Activated CD4-positive, alpha-beta memory T cell treated with anti-CD3 and anti-CD28 coated beads for 36 hours (primary cell): ENCODE measurements at regions not wholly inside any gene's neighbourhood (a gene's known extent, or its start where the extent isn't known, plus 50 kb on each side); places are given as distances from the start of the nearest gene placed in this dataset.

ENCODE experiments used
- CTCF ChIA-PET: fragments of 350-600 bp; sonication (Branson Sonifier 250); formaldehyde crosslinking; loops from one replicate; lab custom pipeline; 2021; ENCODE audit warnings: antibody characterized with exemption, inconsistent platforms; lab: Charles Lee
- POLR2A ChIA-PET: fragments of 350-600 bp; sonication (Branson Sonifier 250); formaldehyde crosslinking; loops from one replicate; lab custom pipeline; 2021; ENCODE audit warnings: antibody characterized with exemption; lab: Charles Lee
- DNase-seq: peaks from one replicate; pipeline ENCODE4 v3.0.0-alpha.2; 2020
- H3K27ac Mint-ChIP-seq: one replicate; pipeline ENCODE4 v1.8.0; 2021; ENCODE audit warnings: mixed read lengths
- H3K27me3 Mint-ChIP-seq: one replicate; pipeline ENCODE4 v1.8.0; 2021; ENCODE audit warnings: mixed read lengths
- H3K36me3 Mint-ChIP-seq: one replicate; pipeline ENCODE4 v1.8.0; 2021; ENCODE audit warnings: mixed read lengths
- H3K4me1 Mint-ChIP-seq: one replicate; pipeline ENCODE4 v1.8.0; 2021; ENCODE audit warnings: low read depth, mixed read lengths
- H3K4me3 Mint-ChIP-seq: one replicate; pipeline ENCODE4 v1.8.0; 2021; ENCODE audit warnings: mild to moderate bottlenecking, mixed read lengths
- H3K9me3 Mint-ChIP-seq: one replicate; pipeline ENCODE4 v1.8.0; 2021; ENCODE audit warnings: mixed read lengths
- intact Hi-C: fragments of 100-400 bp; cut with micrococcal nuclease; formaldehyde crosslinking; loops from one replicate; pipeline ENCODE4 v1.15.1; 2023

- Mint-ChIP-seq H3K9me3 (peaks cover 4% of the 10 kb centered on the region), H3K36me3 (no peaks in the 10 kb centered on the region), H3K27me3 (peaks cover 7% of the 10 kb centered on the region), H3K4me1 (no peaks in the 10 kb centered on the region), H3K27ac (no peak overlapping the region), H3K4me3 (no peak overlapping the region)
- CTCF ChIA-PET, result no interaction called here
- intact Hi-C loops, result no loop called here
- POLR2A ChIA-PET, result no interaction called here
- DNase-seq, result no peak
Measured at GRCh38 chr2:14932285-14932684, 299.8 kb downstream of the LRATD1 start.

GRCh38 chr2:14933753-14934152 is 301.2 kb downstream of the LRATD1 start:
- Mint-ChIP-seq H3K4me1 (no peaks in the 10 kb centered on the region), H3K4me3 (no peak overlapping the region), H3K9me3 (peaks cover 4% of the 10 kb centered on the region), H3K36me3 (no peaks in the 10 kb centered on the region), H3K27me3 (peaks cover 7% of the 10 kb centered on the region), H3K27ac (no peak overlapping the region)
- DNase-seq, result no peak
- intact Hi-C loops, result no loop called here
- POLR2A ChIA-PET, result no interaction called here
- CTCF ChIA-PET, result no interaction called here

GRCh38 chr2:14936426-14936825 is 303.9 kb downstream of the LRATD1 start:
- peaks cover 10% of the 10 kb centered on the region for H3K27me3 Mint-ChIP-seq
- CTCF ChIA-PET, result no interaction called here
- H3K9me3 Mint-ChIP-seq, result peaks cover 4% of the 10 kb centered on the region
- H3K4me1 Mint-ChIP-seq, result no peaks in the 10 kb centered on the region
- H3K4me3 Mint-ChIP-seq, result no peak overlapping the region
- intact Hi-C loops, result no loop called here
- H3K36me3 Mint-ChIP-seq, result no peaks in the 10 kb centered on the region
- DNase-seq, result no peak
- no peak overlapping the region for H3K27ac Mint-ChIP-seq
- POLR2A ChIA-PET, result no interaction called here

- no peaks in the 10 kb centered on the region for H3K36me3 Mint-ChIP-seq
Measured at GRCh38 chr2:14937336-14937735, 304.8 kb downstream of the LRATD1 start.

GRCh38 chr2:14941151-14941631 is 308.7 kb downstream of the LRATD1 start:
- intact Hi-C loops, result loop anchor here (5.0 kb wide), 1 partner anchor 39 kb away; no protein-coding TSS in a partner anchor
- Mint-ChIP-seq H3K4me1 (no peaks in the 10 kb centered on the region), H3K36me3 (no peaks in the 10 kb centered on the region), H3K9me3 (peaks cover 12% of the 10 kb centered on the region), H3K27ac (no peak overlapping the region), H3K4me3 (no peak overlapping the region), H3K27me3 (peaks cover 8% of the 10 kb centered on the region)
- ChIA-PET CTCF (no interaction called here), POLR2A (no interaction called here)
- DNase-seq, result no peak

More at GRCh38 chr2:14937336-14937735, 304.8 kb downstream of the LRATD1 start:
- H3K4me1 Mint-ChIP-seq, result no peaks in the 10 kb centered on the region
- H3K9me3 Mint-ChIP-seq, result peaks cover 4% of the 10 kb centered on the region
- intact Hi-C loops, result no loop called here
- H3K27me3 Mint-ChIP-seq, result peaks cover 11% of the 10 kb centered on the region
- ChIA-PET CTCF (no interaction called here), POLR2A (no interaction called here)
- no peak overlapping the region for H3K4me3 Mint-ChIP-seq
- H3K27ac Mint-ChIP-seq, result no peak overlapping the region
- no peak for DNase-seq

- no peaks in the 10 kb centered on the region for H3K4me1 Mint-ChIP-seq
- H3K27ac Mint-ChIP-seq, result no peak overlapping the region
- H3K9me3 Mint-ChIP-seq, result peaks cover 9% of the 10 kb centered on the region
- POLR2A ChIA-PET, result no interaction called here
- H3K4me3 Mint-ChIP-seq, result no peak overlapping the region
- intact Hi-C loops, result loop anchor here (5.0 kb wide), 1 partner anchor 41 kb away; no protein-coding TSS in a partner anchor
- CTCF ChIA-PET, result no interaction called here
- peaks cover 8% of the 10 kb centered on the region for H3K27me3 Mint-ChIP-seq
- DNase-seq, result no peak
- H3K36me3 Mint-ChIP-seq, result no peaks in the 10 kb centered on the region
Measured at GRCh38 chr2:14942987-14943386, 310.5 kb downstream of the LRATD1 start.

GRCh38 chr2:14944562-14945346 is 312.2 kb downstream of the LRATD1 start:
- no peak for DNase-seq
- intact Hi-C loops, result loop anchor here (5.0 kb wide), 1 partner anchor 42 kb away; no protein-coding TSS in a partner anchor
- peaks cover 9% of the 10 kb centered on the region for H3K9me3 Mint-ChIP-seq
- ChIA-PET CTCF (no interaction called here), POLR2A (no interaction called here)
- no peaks in the 10 kb centered on the region for H3K36me3 Mint-ChIP-seq
- no peak overlapping the region for H3K27ac Mint-ChIP-seq
- peaks cover 9% of the 10 kb centered on the region for H3K27me3 Mint-ChIP-seq
- H3K4me1 Mint-ChIP-seq, result no peaks in the 10 kb centered on the region
- no peak overlapping the region for H3K4me3 Mint-ChIP-seq

GRCh38 chr2:14951569-14952285 is 319.2 kb downstream of the LRATD1 start:
- no peak for DNase-seq
- H3K9me3 Mint-ChIP-seq, result peaks cover 8% of the 10 kb centered on the region
- intact Hi-C loops, result no loop called here
- H3K36me3 Mint-ChIP-seq, result no peaks in the 10 kb centered on the region
- CTCF ChIA-PET, result no interaction called here
- no peaks in the 10 kb centered on the region for H3K4me1 Mint-ChIP-seq
- no peak overlapping the region for H3K27ac Mint-ChIP-seq
- H3K27me3 Mint-ChIP-seq, result peaks cover 3% of the 10 kb centered on the region
- POLR2A ChIA-PET, result no interaction called here
- no peak overlapping the region for H3K4me3 Mint-ChIP-seq

- intact Hi-C loops, result no loop called here
- ChIA-PET POLR2A (no interaction called here), CTCF (no interaction called here)
- Mint-ChIP-seq H3K27ac (no peak overlapping the region), H3K4me3 (no peak overlapping the region), H3K36me3 (no peaks in the 10 kb centered on the region), H3K9me3 (peaks cover 8% of the 10 kb centered on the region), H3K4me1 (no peaks in the 10 kb centered on the region), H3K27me3 (peaks cover 4% of the 10 kb centered on the region)
- DNase-seq, result no peak
Measured at GRCh38 chr2:14952400-14952963, 320.0 kb downstream of the LRATD1 start.

GRCh38 chr2:14960686-14961324 is 328.3 kb downstream of the LRATD1 start:
- peaks cover 8% of the 10 kb centered on the region for H3K9me3 Mint-ChIP-seq

GRCh38 chr2:14967729-14968128 is 335.2 kb downstream of the LRATD1 start:
- intact Hi-C loops, result no loop called here
- no peaks in the 10 kb centered on the region for H3K4me1 Mint-ChIP-seq
- H3K27me3 Mint-ChIP-seq, result no peaks in the 10 kb centered on the region
- no peaks in the 10 kb centered on the region for H3K36me3 Mint-ChIP-seq
- H3K4me3 Mint-ChIP-seq, result no peak overlapping the region
- H3K27ac Mint-ChIP-seq, result no peak overlapping the region
- no peak for DNase-seq
- peaks cover 3% of the 10 kb centered on the region for H3K9me3 Mint-ChIP-seq
- ChIA-PET POLR2A (no interaction called here), CTCF (no interaction called here)

More at GRCh38 chr2:14960686-14961324, 328.3 kb downstream of the LRATD1 start:
- no peaks in the 10 kb centered on the region for H3K4me1 Mint-ChIP-seq
- ChIA-PET CTCF (no interaction called here), POLR2A (no interaction called here)
- no peak for DNase-seq
- no peaks in the 10 kb centered on the region for H3K36me3 Mint-ChIP-seq
- H3K27me3 Mint-ChIP-seq, result peaks cover 4% of the 10 kb centered on the region
- intact Hi-C loops, result no loop called here
- H3K4me3 Mint-ChIP-seq, result no peak overlapping the region
- no peak overlapping the region for H3K27ac Mint-ChIP-seq

- intact Hi-C loops, result no loop called here
- H3K27ac Mint-ChIP-seq, result no peak overlapping the region
- no peaks in the 10 kb centered on the region for H3K36me3 Mint-ChIP-seq
- POLR2A ChIA-PET, result no interaction called here
- H3K4me1 Mint-ChIP-seq, result peaks cover 6% of the 10 kb centered on the region
- H3K9me3 Mint-ChIP-seq, result peaks cover 3% of the 10 kb centered on the region
- no peak for DNase-seq
- H3K27me3 Mint-ChIP-seq, result peaks cover 3% of the 10 kb centered on the region
- no peak overlapping the region for H3K4me3 Mint-ChIP-seq
- CTCF ChIA-PET, result no interaction called here
Measured at GRCh38 chr2:14975381-14975780, 342.9 kb downstream of the LRATD1 start.
